Thyroid gland (tissue), 4 donors: ENCODE measurements at regions not wholly inside any gene's neighbourhood (a gene's known extent, or its start where the extent isn't known, plus 50 kb on each side); places are given as distances from the start of the nearest gene placed in this dataset.

Experiments used
- DNase-seq, 2 donors: peaks; one replicate each; pipeline ENCODE4 v3.0.0-alpha.2; 2019
- H3K27ac ChIP-seq, 3 donors: fragments of 200-600 bp; sonication (generic); 1 replicate in 2 of 3; 2 replicates in 1 of 3; pipeline ENCODE4 v1.5.1; 2016 to 2019; ENCODE audit warnings: mild to moderate bottlenecking in 1 of 3, moderate library complexity in 1 of 3
- H3K27me3 ChIP-seq: fragments of 200-600 bp; sonication (generic); one replicate; pipeline ENCODE4 v1.5.1; 2019
- H3K36me3 ChIP-seq, 2 donors: fragments of 200-600 bp; sonication (generic); one replicate each; pipeline ENCODE4 v1.5.1; 2016 to 2019
- H3K4me1 ChIP-seq, 2 donors: fragments of 200-600 bp; sonication (generic); one replicate each; pipeline ENCODE4 v1.5.1; 2017 to 2019
- H3K4me3 ChIP-seq, 3 donors: fragments of 200-600 bp; sonication (generic); replicated peaks in 1 of 3; 1 replicate in 2 of 3; 2 replicates in 1 of 3; pipeline ENCODE4 v1.5.1; 2016; ENCODE audit warnings: mild to moderate bottlenecking in 1 of 3
- H3K9me3 ChIP-seq: fragments of 200-600 bp; sonication (generic); one replicate; pipeline ENCODE4 v1.5.1; 2017
- POLR2A ChIP-seq, 2 donors: fragments of 450-650 bp; IDR thresholded peaks; one replicate each; pipeline ENCODE4 v1.6.1; 2017; ENCODE audit warnings: antibody characterized with exemption in 2 of 2, mild to moderate bottlenecking in 2 of 2, moderate library complexity in 1 of 2
- WGBS, 2 donors: methylation state at CpG; one replicate each; pipeline ENCODE4 v1.1.5; 2017; 5-methylcytosine and 5-hydroxymethylcytosine counted together
- intact Hi-C: fragments of 100-400 bp; cut with DNase I; formaldehyde crosslinking; loops from one replicate; pipeline ENCODE4 v1.15.1; 2023
- TF ChIP-seq, protein P1 (sequence below), 6 experiments: fragments of 200-600 bp in 3 of 6; fragments of 450-650 bp in 3 of 6; sonication (generic) in 3 of 6; IDR thresholded peaks; one replicate each; pipeline ENCODE4 v1.5.1; 2016 to 2019; ENCODE audit warnings: antibody characterized with exemption in 6 of 6, mild to moderate bottlenecking in 2 of 6, inconsistent platforms in 1 of 6, moderate library complexity in 1 of 6

DNA sequence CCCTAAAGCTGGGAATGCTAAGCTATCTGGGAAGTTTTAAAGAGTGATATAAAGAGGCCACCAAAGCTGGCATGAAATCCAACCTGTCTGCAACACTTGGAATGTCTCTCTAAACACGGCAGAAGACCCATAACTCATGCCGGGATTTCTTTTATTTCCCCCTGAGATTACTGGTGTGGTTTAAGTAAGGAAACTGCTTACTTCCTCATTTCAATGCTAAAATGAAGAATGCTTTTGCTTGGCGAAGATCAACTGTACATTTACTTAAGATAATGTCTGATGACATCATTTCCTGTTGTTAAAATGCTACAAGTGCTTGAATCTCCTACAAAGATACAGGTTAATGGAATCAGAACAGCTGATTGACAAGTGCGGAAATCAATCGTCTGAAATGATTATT is 353.8 kb upstream of the SALL3 start:
- intact Hi-C loops = no loop called here
- Histone ChIP-seq H3K9me3 (no peaks in the 10 kb centered on the region), H3K4me1 (no peaks in the 10 kb centered on the region), H3K27me3 (no peaks in the 10 kb centered on the region), H3K36me3 (no peaks in the 10 kb centered on the region), H3K27ac (no peak overlapping the region), H3K4me3 (no peak overlapping the region)
- DNase-seq = no peak
- no peak for TF ChIP-seq POLR2A (IDR thresholded peaks at IDR 0.05)
- TF ChIP-seq, protein P1, sequence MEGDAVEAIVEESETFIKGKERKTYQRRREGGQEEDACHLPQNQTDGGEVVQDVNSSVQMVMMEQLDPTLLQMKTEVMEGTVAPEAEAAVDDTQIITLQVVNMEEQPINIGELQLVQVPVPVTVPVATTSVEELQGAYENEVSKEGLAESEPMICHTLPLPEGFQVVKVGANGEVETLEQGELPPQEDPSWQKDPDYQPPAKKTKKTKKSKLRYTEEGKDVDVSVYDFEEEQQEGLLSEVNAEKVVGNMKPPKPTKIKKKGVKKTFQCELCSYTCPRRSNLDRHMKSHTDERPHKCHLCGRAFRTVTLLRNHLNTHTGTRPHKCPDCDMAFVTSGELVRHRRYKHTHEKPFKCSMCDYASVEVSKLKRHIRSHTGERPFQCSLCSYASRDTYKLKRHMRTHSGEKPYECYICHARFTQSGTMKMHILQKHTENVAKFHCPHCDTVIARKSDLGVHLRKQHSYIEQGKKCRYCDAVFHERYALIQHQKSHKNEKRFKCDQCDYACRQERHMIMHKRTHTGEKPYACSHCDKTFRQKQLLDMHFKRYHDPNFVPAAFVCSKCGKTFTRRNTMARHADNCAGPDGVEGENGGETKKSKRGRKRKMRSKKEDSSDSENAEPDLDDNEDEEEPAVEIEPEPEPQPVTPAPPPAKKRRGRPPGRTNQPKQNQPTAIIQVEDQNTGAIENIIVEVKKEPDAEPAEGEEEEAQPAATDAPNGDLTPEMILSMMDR (IDR thresholded peaks at IDR 0.05) = no peak
- 64 to 65% methylated on average over 5 of the region's 5 CpGs for WGBS, 2 donors

DNA sequence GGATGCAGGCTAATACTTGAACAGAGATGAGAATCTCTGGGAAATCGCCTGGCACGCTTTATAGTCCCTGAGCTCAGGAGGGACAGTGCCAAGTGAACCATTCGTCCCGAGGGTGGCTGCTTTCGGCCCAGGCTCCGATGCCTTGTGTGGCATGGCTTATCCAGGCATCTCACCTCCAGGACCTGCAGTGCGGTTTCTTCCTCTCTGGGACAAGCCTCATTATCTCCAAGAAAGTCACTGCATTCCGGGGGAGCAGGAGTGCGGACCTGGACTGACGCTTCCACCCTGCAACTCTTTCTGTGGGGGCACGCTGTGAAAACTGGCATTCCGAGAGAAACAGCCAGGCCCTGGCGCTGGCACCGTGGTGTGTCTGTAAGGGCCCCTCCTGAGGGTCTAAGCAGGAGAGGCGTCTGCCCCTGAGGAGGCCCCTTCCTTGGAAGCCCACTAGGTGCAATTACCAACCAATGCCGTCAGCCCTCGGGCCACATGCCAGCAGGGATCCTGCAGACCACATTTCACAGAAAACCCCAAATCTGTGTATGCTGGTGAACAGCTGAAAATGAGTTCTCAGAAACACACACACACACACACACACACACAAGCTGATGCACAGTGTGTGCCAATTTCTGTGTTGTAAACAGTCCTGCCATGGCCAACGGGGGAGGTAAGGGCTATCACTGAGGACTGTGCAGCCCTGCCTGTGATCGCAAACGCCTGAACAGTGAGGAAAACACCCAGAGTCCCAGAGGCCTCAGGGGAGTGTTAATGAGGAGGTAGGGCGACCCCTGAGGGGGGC is 351.9 kb upstream of the SALL3 start:
- no peak overlapping the region for H3K4me3 ChIP-seq
- no peaks in the 10 kb centered on the region for H3K36me3 ChIP-seq
- no peaks in the 10 kb centered on the region for H3K9me3 ChIP-seq
- H3K4me1 ChIP-seq = no peaks in the 10 kb centered on the region
- H3K27me3 ChIP-seq = no peaks in the 10 kb centered on the region
- intact Hi-C loops = no loop called here
- 78 to 79% methylated on average over 20 to 21 of the region's 21 CpGs for WGBS, 2 donors
- no peak overlapping the region for H3K27ac ChIP-seq
- no peak for TF ChIP-seq POLR2A (IDR thresholded peaks at IDR 0.05)
- TF ChIP-seq, protein P1 (IDR thresholded peaks at IDR 0.05) = no peak
- DNase-seq = no peak

DNA sequence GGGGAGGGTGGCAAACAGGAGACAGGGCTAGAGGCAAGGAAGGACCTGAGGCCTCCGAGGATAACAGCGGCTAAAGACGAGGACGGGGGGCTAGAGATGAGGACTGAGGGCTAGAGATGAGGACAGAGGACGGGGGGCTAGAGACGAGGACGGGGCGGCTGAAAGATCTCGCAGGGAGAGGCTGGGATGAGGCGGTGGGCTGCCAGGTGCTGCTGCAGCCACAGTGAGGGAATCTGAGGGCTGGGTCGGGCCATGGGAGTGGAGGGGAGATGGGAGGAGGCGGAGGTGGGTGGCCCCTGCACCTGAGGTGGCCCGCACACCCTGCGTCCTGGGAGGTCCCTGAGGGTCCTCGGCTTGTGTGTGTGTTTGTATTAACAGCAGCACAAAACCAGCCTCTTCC is 350.2 kb upstream of the SALL3 start:
- DNase-seq = no peak
- WGBS, 2 donors = 89 to 93% methylated on average over 15 of the region's 15 CpGs

GRCh38 chr18:78630356-78630755 is 349.3 kb upstream of the SALL3 start:
- no peak for TF ChIP-seq POLR2A (IDR thresholded peaks at IDR 0.05)
- TF ChIP-seq, protein P1 (IDR thresholded peaks at IDR 0.05) = no peak
- Histone ChIP-seq H3K9me3 (no peaks in the 10 kb centered on the region), H3K4me3 (no peak overlapping the region), H3K4me1 (no peaks in the 10 kb centered on the region), H3K27ac (no peak overlapping the region), H3K36me3 (no peaks in the 10 kb centered on the region), H3K27me3 (no peaks in the 10 kb centered on the region)
- intact Hi-C loops = no loop called here
- DNase-seq = no peak
- WGBS, 2 donors = 88% methylated on average over 17 of the region's 17 CpGs

More for the DNA sequence above, 350.2 kb upstream of the SALL3 start:
- TF ChIP-seq, protein P1 (IDR thresholded peaks at IDR 0.05) = no peak
- TF ChIP-seq POLR2A (IDR thresholded peaks at IDR 0.05) = no peak
- Histone ChIP-seq H3K36me3 (no peaks in the 10 kb centered on the region), H3K27ac (no peak overlapping the region), H3K4me3 (no peak overlapping the region), H3K9me3 (no peaks in the 10 kb centered on the region), H3K27me3 (no peaks in the 10 kb centered on the region), H3K4me1 (no peaks in the 10 kb centered on the region)
- intact Hi-C loops = no loop called here

- H3K4me3 ChIP-seq = no peak overlapping the region
- H3K36me3 ChIP-seq = no peaks in the 10 kb centered on the region
- H3K27me3 ChIP-seq = no peaks in the 10 kb centered on the region
- intact Hi-C loops = no loop called here
- H3K9me3 ChIP-seq = no peaks in the 10 kb centered on the region
- DNase-seq = no peak
- TF ChIP-seq, protein P1 (IDR thresholded peaks at IDR 0.05) = no peak
- no peak for TF ChIP-seq POLR2A (IDR thresholded peaks at IDR 0.05)
- H3K27ac ChIP-seq = no peak overlapping the region
- no peaks in the 10 kb centered on the region for H3K4me1 ChIP-seq
- WGBS, 2 donors = 85 to 87% methylated on average over 13 to 14 of the region's 14 CpGs
Measured at GRCh38 chr18:78630981-78631510, 348.6 kb upstream of the SALL3 start.
